SK-N-SH (cell line): ENCODE measurements at regions not wholly inside any gene's neighbourhood (a gene's known extent, or its start where the extent isn't known, plus 50 kb on each side); places are given as distances from the start of the nearest gene placed in this dataset.

Experiments used
- CTCF ChIA-PET: fragments of 300-600, 350-600 bp; formaldehyde crosslinking; extraction: SDS; loops from one replicate; lab custom pipeline; 2021; lab: Yijun Ruan, JAX
- POLR2A ChIA-PET: fragments of 350-600 bp; sonication (Branson Sonifier 250); formaldehyde crosslinking; extraction: SDS; loops from one replicate; lab custom pipeline; 2020; ENCODE audit warnings: antibody characterized with exemption, inconsistent platforms; lab: Yijun Ruan, JAX
- DNase-seq: peaks from one replicate; pipeline ENCODE4 v3.0.0; 2012
- H2AFZ ChIP-seq: fragments of 200-600 bp; sonication (generic); 2 replicates; pipeline ENCODE4 v1.8.1; 2016; ENCODE audit warnings: antibody characterized with exemption, mild to moderate bottlenecking, low read depth
- H3F3A ChIP-seq: fragments of 200-600 bp; sonication (generic); replicated peaks from 2 replicates; pipeline ENCODE3; 2016; ENCODE audit warnings: antibody characterized with exemption, mild to moderate bottlenecking; ENCODE audit not compliant: insufficient read depth
- H3K27ac ChIP-seq, 2 experiments: fragments of 200-500 bp in 1 of 2; fragments of 200-600 bp in 1 of 2; sonication (Bioruptor generic) in 1 of 2; sonication (generic), shearing (Covaris generic) in 1 of 2; 2 replicates each; pipeline versions ENCODE4 v1.5.1 to v1.6.1; 2014 to 2016; ENCODE audit warnings: low read depth in 2 of 2, inconsistent platforms in 1 of 2, low read length in 1 of 2, mild to moderate bottlenecking in 1 of 2, mixed read lengths in 1 of 2
- H3K27me3 ChIP-seq: fragments of 200-600 bp; sonication (generic), shearing (Covaris generic); 2 replicates; pipeline ENCODE4 v1.6.1; 2016; ENCODE audit warnings: mixed run types; ENCODE audit not compliant: insufficient read depth
- H3K36me3 ChIP-seq, 2 experiments: fragments of 200-500 bp in 1 of 2; fragments of 200-600 bp in 1 of 2; sonication (Bioruptor generic) in 1 of 2; sonication (generic) in 1 of 2; replicated peaks in 1 of 2; 2 replicates each; pipeline versions ENCODE3 to v1.5.1; 2014 to 2016; ENCODE audit warnings: low read length in 1 of 2, mild to moderate bottlenecking in 1 of 2; ENCODE audit not compliant: insufficient read depth in 2 of 2, control insufficient read depth in 1 of 2
- H3K4me1 ChIP-seq, 2 experiments: fragments of 200-500 bp in 1 of 2; fragments of 200-600 bp in 1 of 2; sonication (Bioruptor generic) in 1 of 2; sonication (generic), shearing (Covaris generic) in 1 of 2; 2 replicates each; pipeline versions ENCODE4 v1.5.1 to v1.6.1; 2014 to 2016; ENCODE audit warnings: low read depth in 1 of 2, low read length in 1 of 2, mixed run types in 1 of 2; ENCODE audit not compliant: insufficient read depth in 2 of 2, control insufficient read depth in 1 of 2
- H3K4me2 ChIP-seq: fragments of 200-600 bp; sonication (generic), shearing (Covaris generic); 2 replicates; pipeline ENCODE4 v1.6.1; 2017; ENCODE audit warnings: mixed run types
- H3K4me3 ChIP-seq, 2 experiments: fragments of 200-500 bp in 1 of 2; fragments of 200-600 bp in 1 of 2; sonication (Bioruptor generic) in 1 of 2; sonication (generic), shearing (Covaris generic) in 1 of 2; 2 replicates each; pipeline versions ENCODE4 v1.5.1 to v1.8.1; 2014 to 2016; ENCODE audit warnings: low read depth in 2 of 2, inconsistent platforms in 1 of 2, low read length in 1 of 2, mild to moderate bottlenecking in 1 of 2, mixed read lengths in 1 of 2, moderate library complexity in 1 of 2
- H3K79me2 ChIP-seq: fragments of 200-600 bp; sonication (generic); 2 replicates; pipeline ENCODE4 v1.8.1; 2017; ENCODE audit warnings: mild to moderate bottlenecking; ENCODE audit not compliant: insufficient read depth
- H3K9ac ChIP-seq: fragments of 200-600 bp; sonication (generic); 2 replicates; pipeline ENCODE4 v1.6.1; 2017; ENCODE audit warnings: mixed run types
- H3K9me2 ChIP-seq: fragments of 200-600 bp; sonication (generic); 2 replicates; pipeline ENCODE4 v1.6.1; 2017; ENCODE audit warnings: mixed run types
- H3K9me3 ChIP-seq: fragments of 200-600 bp; sonication (generic); 2 replicates; pipeline ENCODE4 v1.6.1; 2017; ENCODE audit warnings: mixed run types, mild to moderate bottlenecking, moderate library complexity
- H4K20me1 ChIP-seq: fragments of 200-600 bp; sonication (generic); 2 replicates; pipeline ENCODE4 v1.6.1; 2017; ENCODE audit warnings: mild to moderate bottlenecking, mixed run types; ENCODE audit not compliant: insufficient read depth
- CHD2 ChIP-seq: fragments of 150-350 bp; IDR thresholded peaks from 2 replicates; pipeline ENCODE4 v1.6.1; 2018; ENCODE audit warnings: low read length; ENCODE audit not compliant: partially characterized antibody
- ELF1 ChIP-seq: IDR thresholded peaks from 2 replicates; pipeline ENCODE4 v1.4.0; 2012
- EZH2phosphoT487 ChIP-seq: fragments of 200-600 bp; sonication (generic); IDR thresholded peaks from 2 replicates; pipeline ENCODE4 v1.6.1; 2017; ENCODE audit warnings: low read depth, mixed run types, mild to moderate bottlenecking, antibody characterized with exemption, moderate library complexity, borderline replicate concordance
- FOXJ3 ChIP-seq: sonication (generic); formaldehyde crosslinking; IDR thresholded peaks from 2 replicates; pipeline ENCODE4 v1.5.1; 2020; ENCODE audit warnings: mild to moderate bottlenecking, missing genetic modification reagents
- GABPA ChIP-seq: IDR thresholded peaks from 2 replicates; pipeline ENCODE4 v1.4.0; 2012; ENCODE audit warnings: low read depth, mild to moderate bottlenecking
- MEF2A ChIP-seq: IDR thresholded peaks from 2 replicates; pipeline ENCODE4 v1.4.0; 2012; ENCODE audit warnings: low read depth, borderline replicate concordance
- MXI1 ChIP-seq: IDR thresholded peaks from 2 replicates; pipeline ENCODE4 v1.6.1; 2012; ENCODE audit warnings: mild to moderate bottlenecking, low read depth, low read length, improper control_type of control experiment
- NFIC ChIP-seq: IDR thresholded peaks from 2 replicates; pipeline ENCODE4 v1.4.0; 2012; ENCODE audit warnings: borderline replicate concordance
- NRF1 ChIP-seq: IDR thresholded peaks from 2 replicates; pipeline ENCODE4 v1.6.1; 2012; ENCODE audit warnings: low read depth, mild to moderate bottlenecking, low read length
- RAD21 ChIP-seq: IDR thresholded peaks from 2 replicates; pipeline ENCODE4 v1.6.1; 2012; ENCODE audit warnings: mild to moderate bottlenecking, low read length
- RCOR1 ChIP-seq: fragments of 150-350 bp; IDR thresholded peaks from 2 replicates; pipeline ENCODE4 v1.6.1; 2017; ENCODE audit warnings: antibody characterized with exemption, low read length
- RFX5 ChIP-seq: IDR thresholded peaks from 2 replicates; pipeline ENCODE4 v1.6.1; 2012; ENCODE audit warnings: mild to moderate bottlenecking, improper control_type of control experiment, low read length
- RXRA ChIP-seq: IDR thresholded peaks from 2 replicates; pipeline ENCODE4 v1.4.0; 2012; ENCODE audit warnings: low read depth, mild to moderate bottlenecking, borderline replicate concordance
- SIN3A ChIP-seq: IDR thresholded peaks from 2 replicates; pipeline ENCODE4 v1.6.1; 2012; ENCODE audit warnings: low read depth, mild to moderate bottlenecking, low read length, moderate library complexity, borderline replicate concordance
- SMC3 ChIP-seq: IDR thresholded peaks from 2 replicates; pipeline ENCODE4 v1.6.1; 2012; ENCODE audit warnings: low read depth, low read length, improper control_type of control experiment
- TAF1 ChIP-seq: IDR thresholded peaks from 2 replicates; pipeline ENCODE4 v1.6.1; 2012; ENCODE audit warnings: low read depth, mild to moderate bottlenecking, low read length, moderate library complexity, borderline replicate concordance
- TEAD4 ChIP-seq: IDR thresholded peaks from 2 replicates; pipeline ENCODE4 v1.4.0; 2012; ENCODE audit warnings: mild to moderate bottlenecking, borderline replicate concordance; ENCODE audit not compliant: insufficient read depth
- USF1 ChIP-seq: IDR thresholded peaks from 2 replicates; pipeline ENCODE4 v1.4.0; 2012; ENCODE audit warnings: low read depth, borderline replicate concordance
- YY1 ChIP-seq: IDR thresholded peaks from 2 replicates; pipeline ENCODE4 v1.4.0; 2012; ENCODE audit warnings: low read depth, mild to moderate bottlenecking
- WGBS: methylation state at CpG from one replicate; pipeline ENCODE4 v1.1.6; 2017; ENCODE audit warnings: low lambda C conversion rate; 5-methylcytosine and 5-hydroxymethylcytosine counted together

- no peak for TF ChIP-seq ELF1
- TF ChIP-seq NRF1, result no peak
- TF ChIP-seq SMC3, result no peak
- no peak for TF ChIP-seq CHD2
- TF ChIP-seq, all 33 proteins: peak for 0
Observed at GRCh38 chr2:163419000-163419830, 316.6 kb downstream of the FIGN start (continued).

- WGBS, result 77% methylated on average over 2 of the region's 2 CpGs
- ChIA-PET POLR2A (no interaction called here), CTCF (no interaction called here)
- H4K20me1 ChIP-seq, result no peaks in the 10 kb centered on the region
- no peak overlapping the region for H3K4me3 ChIP-seq
- no peak overlapping the region for H3K4me2 ChIP-seq
- H3K27ac ChIP-seq, result no peak overlapping the region
- H2AFZ ChIP-seq, result 0 out of 2 replicates have a peak overlapping the region, but pooled peaks have one; percentile 43
- H3K27me3 ChIP-seq, result no peaks in the 10 kb centered on the region
- no peaks in the 10 kb centered on the region for H3K79me2 ChIP-seq
- no peaks in the 10 kb centered on the region for H3K9me3 ChIP-seq
- no peak overlapping the region for H3K9ac ChIP-seq
- no peaks in the 10 kb centered on the region for H3K36me3 ChIP-seq
- no peaks in the 10 kb centered on the region for H3F3A ChIP-seq
- no peak for TF ChIP-seq RCOR1
- no peak for TF ChIP-seq GABPA
- no peak for TF ChIP-seq MXI1
- TF ChIP-seq TEAD4, result no peak
- TF ChIP-seq USF1, result no peak
- TF ChIP-seq SIN3A, result no peak
- no peak for TF ChIP-seq RXRA
- TF ChIP-seq FOXJ3, result no peak
- TF ChIP-seq MEF2A, result no peak
- TF ChIP-seq YY1, result no peak
- no peak for DNase-seq
- H3K9me2 ChIP-seq, result no peaks in the 10 kb centered on the region
- no peaks in the 10 kb centered on the region for H3K4me1 ChIP-seq
Observed at GRCh38 chr2:163417596-163418337, 318.0 kb downstream of the FIGN start.

GRCh38 chr2:163414121-163414520, 321.7 kb downstream of the FIGN start:
- Histone ChIP-seq H3K9me2 (no peaks in the 10 kb centered on the region), H3K27me3 (no peaks in the 10 kb centered on the region)
- TF ChIP-seq TAF1 (no peak), SMC3 (no peak), RFX5 (no peak), EZH2phosphoT487 (no peak), YY1 (no peak), CHD2 (no peak), RAD21 (no peak), NRF1 (no peak), NFIC (no peak), TEAD4 (no peak), GABPA (no peak)
- TF ChIP-seq, all 33 proteins: peak for 0
- H2AFZ ChIP-seq, result no peak overlapping the region
- no peaks in the 10 kb centered on the region for H3F3A ChIP-seq
- no peak overlapping the region for H3K4me3 ChIP-seq
- no peaks in the 10 kb centered on the region for H4K20me1 ChIP-seq
- H3K4me1 ChIP-seq, result no peaks in the 10 kb centered on the region
- H3K9me3 ChIP-seq, result no peaks in the 10 kb centered on the region
- no peaks in the 10 kb centered on the region for H3K36me3 ChIP-seq
- no peak overlapping the region for H3K27ac ChIP-seq
- no peak overlapping the region for H3K9ac ChIP-seq
- POLR2A ChIA-PET, result no interaction called here
- 28% methylated on average over 3 of the region's 3 CpGs for WGBS
- CTCF ChIA-PET, result no interaction called here
- H3K4me2 ChIP-seq, result no peak overlapping the region
- H3K79me2 ChIP-seq, result no peaks in the 10 kb centered on the region
- DNase-seq, result no peak
